Left ventricle myocardium superior (tissue), 1 donor: ENCODE measurements at regions not wholly inside any gene's neighbourhood (a gene's known extent, or its start where the extent isn't known, plus 50 kb on each side); places are given as distances from the start of the nearest gene placed in this dataset.
A peak's percentile ranks its signal among the peaks of the same experiment; 100 is the strongest.

ENCODE experiments used
- ATAC-seq: fragments of 200-7000 bp; cut with Tn5 transposase; one replicate; pipeline ENCODE4 v1.9.1; 2020; ENCODE audit warnings: mild to moderate bottlenecking, moderate library complexity
- DNase-seq: peaks from one replicate; pipeline ENCODE4 v3.0.0-alpha.2; 2020
- intact Hi-C: fragments of 100-400 bp; cut with micrococcal nuclease; formaldehyde crosslinking; loops from one replicate; pipeline ENCODE4 v1.11.0; 2022
- donor health status: DM: no; HTN: yes; CAD: no; lungs with severe emphysema.

- ATAC-seq (no peak), DNase-seq (no peak)
- intact Hi-C loops, result no loop called here
Measured at GRCh38 chr3:44030687-44031305, 210.9 kb upstream of the TOPAZ1 start.

GRCh38 chr3:44031387-44032380, 210.0 kb upstream of the TOPAZ1 start:
- intact Hi-C loops, result no loop called here
- ATAC-seq (no peak), DNase-seq (no peak)

- DNase-seq, result no peak
- no peak for ATAC-seq
- intact Hi-C loops, result no loop called here
Measured at GRCh38 chr3:44032487-44032886, 209.2 kb upstream of the TOPAZ1 start.

GRCh38 chr3:44033123-44033522, 208.6 kb upstream of the TOPAZ1 start:
- intact Hi-C loops, result no loop called here
- ATAC-seq (no peak), DNase-seq (no peak)

GRCh38 chr3:44036850-44037249, 204.8 kb upstream of the TOPAZ1 start:
- intact Hi-C loops, result no loop called here
- DNase-seq, result no peak
- peak; percentile 43 for ATAC-seq

GRCh38 chr3:44039006-44039405, 202.7 kb upstream of the TOPAZ1 start:
- no peak for DNase-seq
- intact Hi-C loops, result no loop called here

GRCh38 chr3:44041726-44042125, 200.0 kb upstream of the TOPAZ1 start:
- ATAC-seq (no peak), DNase-seq (no peak)
- intact Hi-C loops, result no loop called here

More at GRCh38 chr3:44039006-44039405, 202.7 kb upstream of the TOPAZ1 start:
- ATAC-seq, result no peak

GRCh38 chr3:44042772-44043171, 198.9 kb upstream of the TOPAZ1 start:
- intact Hi-C loops, result no loop called here
- DNase-seq (no peak), ATAC-seq (no peak)

- intact Hi-C loops, result no loop called here
- DNase-seq (no peak), ATAC-seq (no peak)
Measured at GRCh38 chr3:44045476-44046275, 196.0 kb upstream of the TOPAZ1 start.

- intact Hi-C loops, result no loop called here
- no peak for DNase-seq
Measured at GRCh38 chr3:44047796-44048195, 193.9 kb upstream of the TOPAZ1 start.

GRCh38 chr3:44048196-44048924, 193.3 kb upstream of the TOPAZ1 start:
- DNase-seq (no peak), ATAC-seq (no peak)
- intact Hi-C loops, result no loop called here

More at GRCh38 chr3:44047796-44048195, 193.9 kb upstream of the TOPAZ1 start:
- no peak for ATAC-seq

GRCh38 chr3:44048949-44049348, 192.7 kb upstream of the TOPAZ1 start:
- ATAC-seq, result no peak
- intact Hi-C loops, result no loop called here
- no peak for DNase-seq

- no peak for ATAC-seq
- DNase-seq, result no peak
- intact Hi-C loops, result no loop called here
Measured at GRCh38 chr3:44050101-44050500, 191.6 kb upstream of the TOPAZ1 start.

GRCh38 chr3:44050867-44051266, 190.8 kb upstream of the TOPAZ1 start:
- DNase-seq (no peak), ATAC-seq (no peak)
- intact Hi-C loops, result no loop called here

GRCh38 chr3:44055951-44056350, 185.7 kb upstream of the TOPAZ1 start:
- intact Hi-C loops, result no loop called here
- ATAC-seq, result no peak
- DNase-seq, result no peak

GRCh38 chr3:44056446-44057240, 185.0 kb upstream of the TOPAZ1 start:
- ATAC-seq (peak; percentile 38), DNase-seq (no peak)
- intact Hi-C loops, result no loop called here

GRCh38 chr3:44058022-44058867, 183.4 kb upstream of the TOPAZ1 start:
- DNase-seq (no peak), ATAC-seq (peak; percentile 30)
- intact Hi-C loops, result no loop called here

- intact Hi-C loops, result no loop called here
- no peak for ATAC-seq
Measured at GRCh38 chr3:44058868-44059203, 182.8 kb upstream of the TOPAZ1 start.

More at GRCh38 chr3:44058868-44059203, 182.8 kb upstream of the TOPAZ1 start:
- no peak for DNase-seq
